H1 (cell line): ENCODE measurements at regions not wholly inside any gene's neighbourhood (a gene's known extent, or its start where the extent isn't known, plus 50 kb on each side); places are given as distances from the start of the nearest gene placed in this dataset.

Experiments used
- CTCF ChIA-PET: fragments of 300-600 bp; sonication (Branson Sonifier 250); formaldehyde crosslinking; loops from one replicate; lab custom pipeline; 2021; ENCODE audit not compliant: partially characterized antibody; lab: Charles Lee
- POLR2A ChIA-PET: fragments of 300-600 bp; sonication (Branson Sonifier 250); formaldehyde crosslinking; loops from one replicate; lab custom pipeline; 2021; ENCODE audit warnings: inconsistent platforms; ENCODE audit not compliant: partially characterized antibody; lab: Charles Lee
- DNase-seq, 2 experiments: peaks; one replicate each; pipeline versions ENCODE4 v3.0.0 to v3.0.0-alpha.2; 2010 to 2022; ENCODE audit warnings: low spot score in 2 of 2, low read depth in 1 of 2, mixed read lengths in 1 of 2
- FAIRE-seq: peaks from 2 replicates; lab custom pipeline; 2011; peaks lifted over from hg19 to GRCh38; lab: Jason Lieb, UNC
- H2AFZ ChIP-seq: 2 replicates; pipeline ENCODE4 v1.8.1; 2012; ENCODE audit warnings: low read length, inconsistent platforms
- H2AK5ac ChIP-seq: 2 replicates; pipeline ENCODE4 v1.6.1; 2013; ENCODE audit warnings: low read depth, low read length
- H2BK120ac ChIP-seq: replicated peaks from 2 replicates; pipeline ENCODE3; 2013; ENCODE audit warnings: low read depth, low read length, inconsistent platforms
- H2BK12ac ChIP-seq: 2 replicates; pipeline ENCODE4 v1.6.1; 2013; ENCODE audit warnings: low read depth, low read length
- H2BK15ac ChIP-seq: 2 replicates; pipeline ENCODE4 v1.6.1; 2013; ENCODE audit warnings: low read length
- H2BK20ac ChIP-seq: 2 replicates; pipeline ENCODE4 v1.6.1; 2013; ENCODE audit warnings: low read length
- H2BK5ac ChIP-seq: 2 replicates; pipeline ENCODE4 v1.6.1; 2013; ENCODE audit warnings: low read depth, low read length
- H3K14ac ChIP-seq: 2 replicates; pipeline ENCODE4 v1.6.1; 2013; ENCODE audit warnings: inconsistent platforms; ENCODE audit not compliant: insufficient read length
- H3K18ac ChIP-seq: 2 replicates; pipeline ENCODE4 v1.6.1; 2013; ENCODE audit warnings: low read length; ENCODE audit errors: extremely low read depth
- H3K23ac ChIP-seq: 2 replicates; pipeline ENCODE4 v1.6.1; 2013; ENCODE audit warnings: inconsistent platforms; ENCODE audit not compliant: insufficient read length
- H3K23me2 ChIP-seq: 2 replicates; pipeline ENCODE4 v1.6.1; 2013; ENCODE audit warnings: low read depth, low read length
- H3K27ac ChIP-seq: 2 replicates; pipeline ENCODE4 v1.6.1; 2011; ENCODE audit warnings: low read depth, low read length, inconsistent platforms
- H3K27me3 ChIP-seq, 4 experiments: replicated peaks in 1 of 4; 1 replicate in 1 of 4; 2 replicates in 3 of 4; pipeline versions ENCODE4 v1.6.1 to v1.8.1; 2011 to 2013; ENCODE audit warnings: low read length in 3 of 4, mild to moderate bottlenecking in 3 of 4, inconsistent platforms in 2 of 4, mixed read lengths in 2 of 4, moderate library complexity in 1 of 4; ENCODE audit not compliant: control insufficient read depth in 3 of 4, insufficient read depth in 3 of 4; ENCODE audit errors: extremely low read depth in 1 of 4
- H3K36me3 ChIP-seq, 4 experiments: 2 replicates each; pipeline versions ENCODE4 v1.6.1 to v1.8.1; 2011 to 2013; ENCODE audit warnings: mild to moderate bottlenecking in 4 of 4, low read length in 3 of 4, moderate library complexity in 2 of 4, control low read depth in 1 of 4, inconsistent platforms in 1 of 4; ENCODE audit not compliant: insufficient read depth in 4 of 4, control insufficient read depth in 2 of 4
- H3K4ac ChIP-seq: replicated peaks from 2 replicates; pipeline ENCODE3; 2013; ENCODE audit warnings: low read length, low read depth, mixed read lengths, inconsistent platforms; ENCODE audit not compliant: insufficient read length
- H3K4me1 ChIP-seq, 4 experiments: replicated peaks in 1 of 4; 1 replicate in 1 of 4; 2 replicates in 3 of 4; pipeline versions ENCODE4 v1.6.1 to v1.8.1; 2011 to 2013; ENCODE audit warnings: low read length in 3 of 4, inconsistent platforms in 2 of 4, mixed read lengths in 1 of 4; ENCODE audit not compliant: insufficient read depth in 4 of 4, control insufficient read depth in 3 of 4
- H3K4me2 ChIP-seq, 2 experiments: 2 replicates each; pipeline versions ENCODE4 v1.6.1 to v1.8.1; 2011 to 2013; ENCODE audit warnings: low read depth in 2 of 2, low read length in 2 of 2, control low read depth in 1 of 2, inconsistent platforms in 1 of 2, mild to moderate bottlenecking in 1 of 2; ENCODE audit not compliant: insufficient read depth in 1 of 2
- H3K4me3 ChIP-seq, 4 experiments: fragments of 200-600, 300-600 bp in 1 of 4; sonication (generic), shearing (Covaris generic), sonication (Bioruptor Twin) in 1 of 4; 2 replicates each; pipeline versions ENCODE4 v1.5.1 to v1.8.1; 2011 to 2016; ENCODE audit warnings: low read length in 4 of 4, low read depth in 3 of 4, control low read depth in 2 of 4, inconsistent platforms in 2 of 4, mild to moderate bottlenecking in 2 of 4, mixed read lengths in 1 of 4, moderate library complexity in 1 of 4; ENCODE audit not compliant: insufficient read depth in 2 of 4; ENCODE audit errors: extremely low read depth in 1 of 4
- H3K56ac ChIP-seq: replicated peaks from 2 replicates; pipeline ENCODE3; 2013; ENCODE audit warnings: low read depth, mild to moderate bottlenecking, mixed read lengths, low read length, inconsistent platforms; ENCODE audit not compliant: insufficient read length
- H3K79me1 ChIP-seq: 2 replicates; pipeline ENCODE4 v1.6.1; 2013; ENCODE audit warnings: low read depth, low read length, control low read depth
- H3K79me2 ChIP-seq, 2 experiments: 2 replicates each; pipeline versions ENCODE4 v1.6.1 to v1.8.1; 2012 to 2013; ENCODE audit warnings: low read length in 2 of 2, mild to moderate bottlenecking in 2 of 2, inconsistent platforms in 1 of 2; ENCODE audit not compliant: insufficient read depth in 2 of 2, control insufficient read depth in 1 of 2
- H3K9ac ChIP-seq, 4 experiments: replicated peaks in 1 of 4; 1 replicate in 1 of 4; 2 replicates in 3 of 4; pipeline versions ENCODE4 v1.6.1 to v1.8.1; 2011 to 2013; ENCODE audit warnings: low read depth in 3 of 4, low read length in 3 of 4, control low read depth in 2 of 4, mild to moderate bottlenecking in 2 of 4, moderate library complexity in 2 of 4, inconsistent platforms in 1 of 4; ENCODE audit errors: extremely low read depth in 1 of 4
- H3K9me3 ChIP-seq, 2 experiments: 2 replicates each; pipeline versions ENCODE4 v1.6.1 to v1.8.1; 2012 to 2013; ENCODE audit warnings: mild to moderate bottlenecking in 2 of 2, moderate library complexity in 2 of 2, control low read depth in 1 of 2, inconsistent platforms in 1 of 2, low read depth in 1 of 2, low read length in 1 of 2, mixed read lengths in 1 of 2; ENCODE audit not compliant: insufficient read depth in 2 of 2
- H4K20me1 ChIP-seq, 2 experiments: replicated peaks in 1 of 2; 2 replicates each; pipeline versions ENCODE3 to v1.8.1; 2011 to 2013; ENCODE audit warnings: inconsistent platforms in 2 of 2, low read length in 2 of 2, mild to moderate bottlenecking in 1 of 2; ENCODE audit not compliant: insufficient read depth in 2 of 2, control insufficient read depth in 1 of 2
- H4K5ac ChIP-seq: 2 replicates; pipeline ENCODE4 v1.6.1; 2013; ENCODE audit warnings: low read length, low read depth, mixed read lengths, inconsistent platforms; ENCODE audit not compliant: insufficient read length
- H4K8ac ChIP-seq: 2 replicates; pipeline ENCODE4 v1.8.0; 2013; ENCODE audit warnings: mild to moderate bottlenecking, moderate library complexity, low read length, inconsistent platforms; ENCODE audit not compliant: insufficient read depth; ENCODE audit errors: extremely low read depth
- H4K91ac ChIP-seq: replicated peaks from 2 replicates; pipeline ENCODE3; 2013; ENCODE audit warnings: low read length, mixed read lengths, inconsistent platforms; ENCODE audit not compliant: insufficient read length
- CHD2 ChIP-seq: IDR thresholded peaks from 2 replicates; pipeline ENCODE4 v1.6.1; 2012; ENCODE audit warnings: low read length, improper control_type of control experiment
- HDAC2 ChIP-seq, 2 experiments: fragments of 300-600 bp in 1 of 2; sonication (generic) in 1 of 2; IDR thresholded peaks; 2 replicates each; pipeline ENCODE4 v1.6.1; 2011 to 2012; ENCODE audit warnings: low read depth in 2 of 2, low read length in 2 of 2, mild to moderate bottlenecking in 2 of 2, moderate library complexity in 2 of 2, borderline replicate concordance in 1 of 2, inconsistent platforms in 1 of 2
- JUN ChIP-seq: IDR thresholded peaks from 2 replicates; pipeline ENCODE4 v1.6.1; 2011; ENCODE audit warnings: low read depth, mild to moderate bottlenecking, improper control_type of control experiment, low read length
- KDM5A ChIP-seq: fragments of 200-600 bp; IDR thresholded peaks from 2 replicates; pipeline ENCODE4 v1.7.1; 2012; ENCODE audit warnings: mild to moderate bottlenecking, low read length, inconsistent platforms, mixed read lengths
- SIN3A ChIP-seq, 2 experiments: IDR thresholded peaks in 1 of 2; conservative IDR thresholded peaks in 1 of 2; 2 replicates each; pipeline ENCODE4 v1.6.1; 2011 to 2012; ENCODE audit warnings: low read length in 2 of 2, improper control_type of control experiment in 1 of 2, low read depth in 1 of 2, mild to moderate bottlenecking in 1 of 2
- SP4 ChIP-seq: IDR thresholded peaks from 2 replicates; pipeline ENCODE4 v1.6.1; 2012; ENCODE audit warnings: low read length, inconsistent platforms
- TF ChIP-seq, protein P1 (sequence below): IDR thresholded peaks from 2 replicates; pipeline ENCODE4 v1.6.1; 2011; ENCODE audit warnings: low read depth, mild to moderate bottlenecking, low read length; ENCODE audit not compliant: insufficient read depth

DNA sequence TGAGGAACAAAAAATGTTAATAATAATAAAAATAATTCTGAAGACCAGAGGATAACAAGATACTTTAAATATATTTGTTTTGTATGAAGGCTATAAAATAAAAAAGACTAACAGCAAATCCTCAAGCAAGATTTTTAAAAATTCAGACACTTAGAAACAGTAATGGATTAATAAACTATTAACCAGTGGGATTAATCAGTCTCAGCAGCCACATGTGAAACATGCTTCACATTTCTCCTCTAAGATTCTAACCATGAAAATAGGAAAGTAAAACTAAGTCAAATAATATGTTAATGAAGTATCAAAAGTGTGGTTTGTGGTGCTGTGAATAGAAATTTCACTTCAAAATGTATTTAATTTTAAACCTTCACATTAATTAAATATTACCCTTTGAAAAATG is 57.4 kb downstream of the KCNRG start:
- Histone ChIP-seq H3K14ac (no peak overlapping the region), H3K4me2 (no peak overlapping the region), H2BK12ac (no peak overlapping the region), H3K23me2 (no peaks in the 10 kb centered on the region), H3K27me3 (no peaks in the 10 kb centered on the region), H3K27ac (no peak overlapping the region), H2AK5ac (no peak overlapping the region), H2BK15ac (no peak overlapping the region), H3K36me3 (peaks cover 0 to 3% (median 1%) of the 10 kb centered on the region in 4 experiments; a peak in 1 of 8 replicates), H3K79me1 (peaks cover 3% of the 10 kb centered on the region; the same call in 1 of the 2 replicates), H3K18ac (no peak overlapping the region), H2BK120ac (no peak overlapping the region), H3K9me3 (no peaks in the 10 kb centered on the region), H2BK20ac (no peak overlapping the region), H3K4ac (no peak overlapping the region), H3K4me1 (no peaks in the 10 kb centered on the region), H2AFZ (no peak overlapping the region), H4K8ac (no peak overlapping the region), H3K4me3 (no peak overlapping the region), H2BK5ac (no peak overlapping the region), H3K79me2 (peaks cover 0 to 66% of the 10 kb centered on the region in 2 experiments; a peak in 2 of 4 replicates), H4K20me1 (no peaks in the 10 kb centered on the region), H4K5ac (no peak overlapping the region), H3K23ac (no peak overlapping the region), H4K91ac (no peak overlapping the region), H3K9ac (no peak overlapping the region), H3K56ac (no peak overlapping the region)
- ChIA-PET POLR2A (no interaction called here), CTCF (no interaction called here)
- DNase-seq (no peak), FAIRE-seq (no peak)
- TF ChIP-seq, protein P1, sequence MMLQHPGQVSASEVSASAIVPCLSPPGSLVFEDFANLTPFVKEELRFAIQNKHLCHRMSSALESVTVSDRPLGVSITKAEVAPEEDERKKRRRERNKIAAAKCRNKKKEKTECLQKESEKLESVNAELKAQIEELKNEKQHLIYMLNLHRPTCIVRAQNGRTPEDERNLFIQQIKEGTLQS = no peak
- TF ChIP-seq KDM5A = no peak
- TF ChIP-seq SIN3A (conservative IDR thresholded peaks at IDR 0.05 in 1 of 2, IDR thresholded peaks at IDR 0.05 in 1 of 2; ENCODE audit: low read depth in 1 of 2, low read length in 2 of 2) = no peak
- no peak for TF ChIP-seq SP4
- no peak for TF ChIP-seq JUN
- TF ChIP-seq CHD2 = no peak
- TF ChIP-seq HDAC2 (IDR thresholded peaks at IDR 0.05; ENCODE audit: borderline replicate concordance in 1 of 2, low read depth in 2 of 2, low read length in 2 of 2) = no peak
